ENCODE measurements at regions not wholly inside any gene's neighbourhood (a gene's known extent, or its start where the extent isn't known, plus 50 kb on each side); places are given as distances from the start of the nearest gene placed in this dataset.

DNA sequence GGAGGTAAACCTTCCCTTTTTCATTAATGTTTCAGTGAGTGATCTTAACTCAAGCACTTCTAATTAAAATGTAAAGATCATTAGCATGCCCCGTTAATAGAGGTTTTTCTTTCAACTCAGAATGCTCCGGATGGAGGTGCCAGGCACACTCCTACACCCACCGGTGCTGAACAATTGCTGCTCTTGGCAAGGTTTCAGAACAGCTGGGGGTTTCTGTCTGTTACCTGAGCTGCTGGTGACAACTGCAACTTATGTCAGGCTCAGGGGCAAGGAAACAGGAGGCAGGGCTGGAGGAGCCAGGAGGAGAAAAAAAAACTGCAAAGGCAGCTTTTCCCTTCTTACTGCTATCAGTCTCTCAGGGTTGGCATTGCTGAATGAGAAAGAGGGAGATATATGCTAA, 250.1 kb downstream of the DIPK2A start:
- WGBS, 10 experiments, result 17 to 86% (median 26%) methylated on average over 1 to 3 of the region's 3 CpGs; no CpG with 5 or more reads in 1 of the 10 experiments

DNA sequence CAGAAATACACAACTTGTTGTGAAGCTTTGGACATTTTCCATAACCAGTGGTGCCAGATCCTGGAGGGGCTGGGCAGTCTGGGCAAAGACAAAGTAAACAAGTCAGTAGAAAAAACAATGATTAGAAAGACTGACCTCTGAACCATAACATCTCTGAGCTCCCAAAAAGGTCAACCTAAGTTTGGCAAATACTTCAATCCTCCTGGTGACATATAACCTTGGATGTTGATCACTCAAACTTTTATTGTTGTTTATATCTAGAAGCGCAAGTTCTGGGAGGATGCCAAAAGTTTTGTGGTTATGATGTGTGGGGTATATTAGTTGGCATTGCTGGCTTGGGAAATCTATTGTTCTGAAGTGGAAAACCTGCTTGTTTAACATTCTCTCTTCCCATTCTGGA, 257.7 kb downstream of the DIPK2A start:
- Histone ChIP-seq H3K27ac (no peak overlapping the region), H3K4me3 (no peak overlapping the region), H3K4me1 (replicated peaks in 1 of 2) (no peaks in the 10 kb centered on the region)
- WGBS, 10 experiments, result 0 to 100% (median 75%) methylated on average over 1 of the region's 1 CpG; no CpG with 5 or more reads in 4 of the 10 experiments
- in situ Hi-C loops (cut with MboI; ENCODE audit: low pct_unique_long_range_greater_than_20kb in 2 of 9, low sequenced_read_pairs in 9 of 9, unreplicated experiment in 9 of 9), result no loop called here
- ATAC-seq (replicated peaks in 6 of 8), result no peak

More for the DNA sequence above, 250.1 kb downstream of the DIPK2A start:
- H3K4me1 ChIP-seq (replicated peaks in 1 of 2), result no peaks in the 10 kb centered on the region
- in situ Hi-C loops (cut with MboI; ENCODE audit: low pct_unique_long_range_greater_than_20kb in 2 of 9, low sequenced_read_pairs in 9 of 9, unreplicated experiment in 9 of 9), result no loop called here
- H3K27ac ChIP-seq, result no peak overlapping the region
- no peak for ATAC-seq (replicated peaks in 6 of 8)
- H3K4me3 ChIP-seq, result no peak overlapping the region

DNA sequence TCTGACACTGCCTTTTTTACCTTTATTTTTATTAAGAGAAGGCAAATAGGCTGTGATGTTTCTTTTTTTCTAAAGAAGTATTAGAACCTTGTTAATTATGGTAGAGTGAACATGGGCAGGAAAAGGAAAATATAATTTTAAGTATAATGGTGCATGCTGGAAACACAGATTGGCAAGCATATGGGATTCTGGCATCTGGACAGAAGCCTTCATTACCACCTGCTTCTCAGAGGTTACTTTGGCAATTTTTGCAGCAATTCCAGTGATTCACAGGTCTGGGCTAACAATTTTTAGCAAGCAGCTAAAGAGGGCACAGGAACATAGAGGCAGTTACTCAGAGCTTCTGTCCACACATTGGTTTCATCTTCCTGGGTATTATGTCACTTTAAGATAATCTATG, 258.3 kb downstream of the DIPK2A start:
- in situ Hi-C loops (cut with MboI; ENCODE audit: low pct_unique_long_range_greater_than_20kb in 2 of 9, low sequenced_read_pairs in 9 of 9, unreplicated experiment in 9 of 9), result no loop called here
- Histone ChIP-seq H3K4me3 (no peak overlapping the region), H3K4me1 (replicated peaks in 1 of 2) (no peaks in the 10 kb centered on the region), H3K27ac (no peak overlapping the region)
- ATAC-seq (replicated peaks in 6 of 8), result no peak

DNA sequence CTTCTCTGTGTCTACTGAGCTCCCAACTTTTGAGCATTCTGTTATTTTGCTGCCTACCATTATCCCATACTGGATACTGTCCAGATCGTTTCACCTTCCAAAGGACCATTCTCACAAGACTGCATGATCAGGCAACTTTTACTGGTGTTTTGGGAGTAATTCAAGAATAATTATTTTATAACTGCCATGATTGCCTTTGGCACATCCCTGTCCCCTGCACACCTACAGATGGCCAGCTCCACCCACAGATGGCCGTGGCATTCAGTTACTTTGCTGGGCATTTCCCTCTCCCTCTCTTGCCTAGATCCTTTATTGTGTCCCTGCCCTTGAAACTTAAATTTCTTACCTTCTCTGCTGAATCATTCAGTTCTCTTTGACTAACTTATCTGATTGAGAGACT, 263.9 kb downstream of the DIPK2A start:
- Histone ChIP-seq H3K4me1 (replicated peaks in 1 of 2) (no peaks in the 10 kb centered on the region), H3K4me3 (no peak overlapping the region), H3K27ac (no peak overlapping the region)
- no peak for ATAC-seq (replicated peaks in 6 of 8)
- 0 to 100% (median 86%) methylated on average over 1 to 2 of the region's 2 CpGs; no CpG with 5 or more reads in 1 of the 10 experiments for WGBS, 10 experiments
- in situ Hi-C loops (cut with MboI; ENCODE audit: low pct_unique_long_range_greater_than_20kb in 2 of 9, low sequenced_read_pairs in 9 of 9, unreplicated experiment in 9 of 9), result no loop called here

DNA sequence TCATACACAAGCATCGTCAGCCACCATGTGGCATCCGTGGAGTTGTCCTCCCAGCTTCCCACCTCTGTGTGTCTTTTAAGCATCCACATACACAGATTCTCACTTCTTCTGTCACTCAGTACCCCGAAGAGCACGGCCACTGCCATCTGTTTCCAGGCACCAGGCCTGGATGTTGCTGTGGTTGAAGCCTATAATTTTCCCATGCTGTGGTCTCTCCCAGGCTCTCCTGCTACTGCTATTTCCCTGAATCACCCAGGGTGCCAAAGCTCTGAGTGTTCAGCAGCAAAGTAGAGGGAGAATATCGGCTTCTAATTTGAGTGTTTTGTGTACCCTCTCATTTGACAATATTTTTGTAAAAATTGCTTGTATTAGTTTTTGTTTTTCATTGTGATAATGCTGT, 265.7 kb downstream of the DIPK2A start:
- Histone ChIP-seq H3K4me3 (no peak overlapping the region), H3K27ac (no peak overlapping the region), H3K4me1 (replicated peaks in 1 of 2) (peaks cover 2 to 11% of the 10 kb centered on the region in 2 donors)
- WGBS, 10 experiments, result 0 to 100% (median 90%) methylated on average over 1 to 5 of the region's 5 CpGs; no CpG with 5 or more reads in 5 of the 10 experiments
- no peak for ATAC-seq (replicated peaks in 6 of 8)
- in situ Hi-C loops (cut with MboI; ENCODE audit: low pct_unique_long_range_greater_than_20kb in 2 of 9, low sequenced_read_pairs in 9 of 9, unreplicated experiment in 9 of 9), result no loop called here

DNA sequence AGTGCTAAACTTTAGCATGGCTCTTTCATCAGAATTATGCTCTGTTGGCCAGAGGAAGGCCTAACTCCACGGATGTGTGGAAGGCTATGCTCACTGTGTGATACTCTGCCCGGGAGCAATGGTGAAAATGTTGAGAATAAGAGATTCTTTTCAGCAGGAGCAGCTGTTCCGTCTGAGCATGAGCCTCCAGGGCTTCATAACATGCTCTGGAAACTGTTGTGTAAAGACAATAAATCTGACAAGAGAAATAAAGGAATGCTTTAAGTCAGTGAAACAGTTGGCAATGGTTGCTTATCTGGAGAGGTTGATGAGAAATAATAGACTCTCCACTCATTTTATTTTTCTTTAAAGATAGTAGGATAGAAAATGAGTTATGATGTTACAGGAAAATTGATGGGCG, 269.8 kb downstream of the DIPK2A start:
- peak in 5 of 8 experiments; percentile 80 to 96 (median 85) for ATAC-seq (replicated peaks in 6 of 8)
- Histone ChIP-seq H3K27ac (no peak overlapping the region), H3K4me1 (replicated peaks in 1 of 2) (peaks cover 8 to 20% of the 10 kb centered on the region in 2 donors), H3K4me3 (no peak overlapping the region)
- 0 to 80% (median 37%) methylated on average over 1 to 4 of the region's 4 CpGs; no CpG with 5 or more reads in 1 of the 10 experiments for WGBS, 10 experiments
- in situ Hi-C loops (cut with MboI; ENCODE audit: low pct_unique_long_range_greater_than_20kb in 2 of 9, low sequenced_read_pairs in 9 of 9, unreplicated experiment in 9 of 9), result no loop called here

DNA sequence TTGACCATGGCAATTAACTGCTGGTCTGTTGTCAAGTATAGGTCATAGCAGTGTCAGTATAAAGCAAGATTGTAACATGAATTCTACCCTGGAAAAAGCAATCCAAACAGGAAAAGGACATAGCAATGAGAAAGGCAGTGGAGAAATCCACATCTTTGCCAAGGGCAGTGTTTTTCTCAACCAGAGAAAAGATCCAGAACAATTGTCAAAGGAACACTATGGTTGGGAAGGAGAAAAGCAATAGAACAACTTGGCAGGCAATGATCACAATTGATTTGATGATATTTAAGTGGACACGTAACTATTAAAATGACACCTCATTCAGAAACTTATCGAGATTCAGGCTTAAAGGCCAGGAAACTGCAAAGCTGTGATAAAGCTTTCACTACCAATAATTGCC, 271.1 kb downstream of the DIPK2A start:
- in situ Hi-C loops (cut with MboI; ENCODE audit: low pct_unique_long_range_greater_than_20kb in 2 of 9, low sequenced_read_pairs in 9 of 9, unreplicated experiment in 9 of 9), result no loop called here
- H3K4me3 ChIP-seq, result no peak overlapping the region
- ATAC-seq (replicated peaks in 6 of 8), result peak in 2 of 8 experiments; percentile 21 to 69
- 17 to 100% (median 75%) methylated on average over 1 to 2 of the region's 2 CpGs; no CpG with 5 or more reads in 1 of the 10 experiments for WGBS, 10 experiments
- H3K27ac ChIP-seq, result no peak overlapping the region
- H3K4me1 ChIP-seq (replicated peaks in 1 of 2), result peaks cover 8 to 20% of the 10 kb centered on the region in 2 donors

DNA sequence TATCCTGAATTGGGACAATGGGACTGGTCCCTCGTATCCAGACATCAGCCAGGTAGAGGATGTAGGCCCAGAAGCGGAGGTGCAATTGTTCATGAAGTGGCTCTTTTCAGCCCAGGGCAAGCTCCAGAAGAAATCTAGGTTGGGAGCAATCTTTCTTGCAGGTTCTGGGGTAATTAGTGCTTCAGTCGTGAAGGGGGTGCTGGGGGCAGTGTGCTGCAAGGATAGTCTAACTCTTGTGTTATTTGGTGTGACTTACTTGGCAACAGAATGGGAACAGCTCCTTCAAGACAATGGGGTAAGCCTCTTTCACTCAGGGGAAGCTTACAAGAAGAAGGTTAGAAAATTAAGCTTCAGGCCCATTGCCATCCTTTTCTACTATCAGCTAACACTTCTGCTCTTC, 273.0 kb downstream of the DIPK2A start:
- in situ Hi-C loops (cut with MboI; ENCODE audit: low pct_unique_long_range_greater_than_20kb in 2 of 9, low sequenced_read_pairs in 9 of 9, unreplicated experiment in 9 of 9), result no loop called here
- H3K4me3 ChIP-seq, result no peak overlapping the region
- H3K4me1 ChIP-seq (replicated peaks in 1 of 2), result peaks cover 8 to 20% of the 10 kb centered on the region in 2 donors
- no peak overlapping the region for H3K27ac ChIP-seq
- WGBS, 10 experiments, result 67 to 100% (median 70%) methylated on average over 1 to 3 of the region's 3 CpGs; no CpG with 5 or more reads in 3 of the 10 experiments
- ATAC-seq (replicated peaks in 6 of 8), result no peak

DNA sequence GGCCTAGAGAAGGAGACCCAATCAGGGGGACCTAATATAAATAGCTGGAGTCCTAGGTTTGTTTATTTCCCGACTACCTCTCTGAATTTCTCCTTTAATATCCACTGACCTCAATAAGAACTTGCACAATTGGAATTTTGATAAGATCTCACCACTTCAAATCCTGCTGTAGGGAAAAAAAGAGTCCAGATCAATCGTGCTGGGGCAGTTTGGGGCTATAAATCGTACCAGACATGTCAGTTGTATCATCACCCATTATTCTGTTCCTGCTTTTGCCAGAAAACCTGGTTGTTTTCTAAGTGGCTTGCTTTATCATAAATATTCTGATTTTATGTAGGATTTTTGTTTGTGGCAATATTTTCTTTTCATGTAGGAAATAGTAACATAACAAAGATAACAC, 281.3 kb downstream of the DIPK2A start:
- no peak overlapping the region for H3K4me3 ChIP-seq
- ATAC-seq (replicated peaks in 6 of 8), result peak in 2 of 8 experiments; percentile 53 to 55
- no peak overlapping the region for H3K27ac ChIP-seq
- peaks cover 2 to 4% of the 10 kb centered on the region in 2 donors for H3K4me1 ChIP-seq (replicated peaks in 1 of 2)
- 17 to 88% (median 43%) methylated on average over 1 to 3 of the region's 3 CpGs; no CpG with 5 or more reads in 2 of the 10 experiments for WGBS, 10 experiments
- in situ Hi-C loops (cut with MboI; ENCODE audit: low pct_unique_long_range_greater_than_20kb in 2 of 9, low sequenced_read_pairs in 9 of 9, unreplicated experiment in 9 of 9), result no loop called here

DNA sequence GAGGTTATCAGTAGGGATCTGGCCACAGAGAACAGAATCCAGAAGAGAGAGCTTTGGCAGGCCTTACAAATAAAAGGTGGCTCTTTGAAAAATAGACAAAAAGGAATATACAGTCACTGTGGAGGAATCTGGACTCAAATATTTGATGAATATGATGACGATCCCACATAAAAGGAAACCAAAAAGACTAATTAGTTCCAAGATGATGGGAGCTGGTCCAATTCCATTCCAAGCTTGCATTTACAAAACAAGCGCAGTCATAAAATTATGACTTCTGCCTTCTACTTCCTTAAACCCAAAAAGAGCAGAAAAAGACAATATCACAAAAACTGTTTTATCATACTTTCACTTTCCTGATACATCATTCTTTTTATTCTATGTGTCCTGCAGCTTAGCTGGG, 285.8 kb downstream of the DIPK2A start:
- peaks cover 2 to 4% of the 10 kb centered on the region in 2 donors for H3K4me1 ChIP-seq (replicated peaks in 1 of 2)
- no peak overlapping the region for H3K27ac ChIP-seq
- 0 to 79% (median 57%) methylated on average over 2 of the region's 2 CpGs; no CpG with 5 or more reads in 2 of the 10 experiments for WGBS, 10 experiments
- H3K4me3 ChIP-seq, result no peak overlapping the region
- no peak for ATAC-seq (replicated peaks in 6 of 8)
- in situ Hi-C loops (cut with MboI; ENCODE audit: low pct_unique_long_range_greater_than_20kb in 2 of 9, low sequenced_read_pairs in 9 of 9, unreplicated experiment in 9 of 9), result no loop called here

DNA sequence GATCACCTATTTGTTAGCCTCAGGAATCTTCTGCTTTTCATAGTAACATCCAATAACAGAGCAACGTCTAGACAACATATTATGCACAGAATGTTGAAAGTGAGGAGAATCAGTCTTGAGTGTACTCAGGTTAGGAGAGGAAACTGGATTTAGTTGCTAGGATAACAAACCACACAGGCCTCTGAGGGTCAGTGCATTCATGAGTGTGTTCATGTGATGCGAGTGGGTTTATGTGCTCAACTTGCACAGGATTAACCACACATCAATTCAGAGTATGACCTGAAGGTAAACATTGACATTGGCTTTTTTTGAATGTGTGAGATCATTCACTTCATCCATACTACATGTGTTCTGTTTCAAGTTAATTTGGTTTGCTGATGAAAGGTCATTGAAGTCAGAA, 287.6 kb downstream of the DIPK2A start:
- in situ Hi-C loops (cut with MboI; ENCODE audit: low pct_unique_long_range_greater_than_20kb in 2 of 9, low sequenced_read_pairs in 9 of 9, unreplicated experiment in 9 of 9), result no loop called here
- ATAC-seq (replicated peaks in 6 of 8), result peak in 4 of 8 experiments; percentile 16 to 100 (median 58)
- WGBS, 10 experiments, result 20 to 88% (median 52%) methylated on average over 1 to 2 of the region's 2 CpGs; no CpG with 5 or more reads in 3 of the 10 experiments

DNA sequence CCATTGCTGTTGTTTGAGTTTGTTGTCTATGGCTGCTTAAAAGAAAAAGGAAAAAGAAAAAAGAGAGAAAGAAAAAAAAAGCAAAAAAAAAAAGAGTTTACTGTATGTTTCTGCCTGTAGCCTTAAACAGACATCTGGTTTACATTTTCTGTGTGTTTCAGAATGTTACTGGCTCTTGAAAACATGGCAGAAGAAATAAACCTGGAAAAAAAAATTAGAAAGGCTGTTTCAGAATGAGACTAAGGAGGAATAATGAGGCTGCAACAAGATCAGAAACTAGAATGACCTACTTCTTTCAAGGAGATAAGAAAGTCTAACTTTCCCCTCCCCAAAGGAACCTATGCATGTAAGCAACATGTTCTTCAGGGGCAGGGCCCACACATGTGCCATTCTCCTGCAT, 292.1 kb downstream of the DIPK2A start:
- Histone ChIP-seq H3K4me3 (no peak overlapping the region), H3K4me1 (replicated peaks in 1 of 2) (no peaks in the 10 kb centered on the region), H3K27ac (no peak overlapping the region)
- ATAC-seq (replicated peaks in 6 of 8), result no peak
- in situ Hi-C loops (cut with MboI; ENCODE audit: low pct_unique_long_range_greater_than_20kb in 2 of 9, low sequenced_read_pairs in 9 of 9, unreplicated experiment in 9 of 9), result no loop called here

More for the DNA sequence above, 287.6 kb downstream of the DIPK2A start:
- H3K4me3 ChIP-seq, result no peak overlapping the region
- H3K4me1 ChIP-seq (replicated peaks in 1 of 2), result no peaks in the 10 kb centered on the region
- no peak overlapping the region for H3K27ac ChIP-seq

DNA sequence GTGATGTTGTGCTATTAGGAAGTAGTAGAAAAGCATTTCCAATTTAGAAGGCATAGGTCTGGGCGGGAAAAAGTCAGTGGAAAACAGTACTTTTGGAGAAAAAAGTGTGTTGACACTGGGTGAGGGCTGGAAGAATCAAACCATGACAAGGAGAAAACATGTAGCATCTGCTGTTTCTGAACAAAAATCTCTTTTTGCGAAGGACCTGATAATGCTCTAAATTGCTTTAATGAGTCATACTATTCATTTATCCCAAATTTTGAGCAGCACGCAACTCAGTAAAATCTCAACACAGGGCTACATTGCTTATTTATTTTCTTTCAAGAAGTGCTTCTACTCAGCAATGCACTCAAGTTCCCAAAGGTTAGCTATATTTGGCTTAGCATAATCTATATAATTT, 292.7 kb downstream of the DIPK2A start:
- 43 to 100% (median 93%) methylated on average over 1 to 3 of the region's 3 CpGs; no CpG with 5 or more reads in 2 of the 10 experiments for WGBS, 10 experiments
- no peaks in the 10 kb centered on the region for H3K4me1 ChIP-seq (replicated peaks in 1 of 2)

DNA sequence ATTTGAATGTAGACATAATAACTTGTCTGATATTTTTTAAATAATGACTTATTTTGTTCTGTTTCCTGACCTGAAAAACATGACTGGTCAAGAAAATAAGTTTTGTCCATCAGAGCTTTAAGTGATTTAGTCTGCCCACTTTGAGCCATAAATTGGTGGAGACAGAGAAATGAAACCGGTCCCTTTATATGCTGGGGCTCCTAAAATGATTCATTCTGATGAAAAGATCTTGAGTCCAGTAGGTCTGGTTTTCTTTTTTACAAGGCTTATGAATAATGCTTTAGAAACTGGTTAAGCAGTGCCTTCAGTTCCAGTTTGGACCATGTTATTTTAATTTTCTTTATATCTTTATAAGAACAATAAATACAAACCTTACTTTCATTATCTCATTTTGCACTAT, 293.2 kb downstream of the DIPK2A start:
- ATAC-seq (replicated peaks in 6 of 8), result no peak
- in situ Hi-C loops (cut with MboI; ENCODE audit: low pct_unique_long_range_greater_than_20kb in 2 of 9, low sequenced_read_pairs in 9 of 9, unreplicated experiment in 9 of 9), result no loop called here
- WGBS, 10 experiments, result 0 to 100% (median 94%) methylated on average over 1 of the region's 1 CpG; no CpG with 5 or more reads in 2 of the 10 experiments
- Histone ChIP-seq H3K27ac (no peak overlapping the region), H3K4me3 (no peak overlapping the region), H3K4me1 (replicated peaks in 1 of 2) (no peaks in the 10 kb centered on the region)

More for the DNA sequence above, 292.7 kb downstream of the DIPK2A start:
- H3K27ac ChIP-seq, result no peak overlapping the region
- no peak overlapping the region for H3K4me3 ChIP-seq
- in situ Hi-C loops (cut with MboI; ENCODE audit: low pct_unique_long_range_greater_than_20kb in 2 of 9, low sequenced_read_pairs in 9 of 9, unreplicated experiment in 9 of 9), result no loop called here
- ATAC-seq (replicated peaks in 6 of 8), result no peak

All from motor neuron (in vitro differentiated cells).